Right cardiac atrium (tissue), 5 donors: ENCODE measurements at regions not wholly inside any gene's neighbourhood (a gene's known extent, or its start where the extent isn't known, plus 50 kb on each side); places are given as distances from the start of the nearest gene placed in this dataset.
A peak's percentile ranks its signal among the peaks of the same experiment; 100 is the strongest.

ENCODE experiments used
- ATAC-seq, 2 donors: fragments of 200-7000 bp; cut with Tn5 transposase; one replicate each; pipeline versions ENCODE4 v1.8.0 to v1.9.1; 2020; ENCODE audit warnings: moderate library complexity in 2 of 2, mild to moderate bottlenecking in 1 of 2
- DNase-seq, 3 donors: peaks; one replicate each; pipeline ENCODE4 v3.0.0-alpha.2; 2020
- H3K27ac ChIP-seq: one replicate; pipeline ENCODE4 v1.5.1; 2013; ENCODE audit warnings: mild to moderate bottlenecking, low read length, control low read depth, moderate library complexity
- H3K27me3 ChIP-seq: one replicate; pipeline ENCODE4 v1.6.1; 2013; ENCODE audit not compliant: control insufficient read depth, insufficient read depth
- H3K4me1 ChIP-seq: one replicate; pipeline ENCODE4 v1.6.1; 2013; ENCODE audit warnings: low read length; ENCODE audit not compliant: control insufficient read depth, insufficient read depth
- H3K4me3 ChIP-seq: one replicate; pipeline ENCODE4 v1.5.1; 2013; ENCODE audit warnings: low read length, control low read depth
- H3K9me3 ChIP-seq: one replicate; pipeline ENCODE4 v1.6.1; 2013; ENCODE audit warnings: low read length; ENCODE audit not compliant: control insufficient read depth
- WGBS: extraction: QIAGEN DNeasy Blood & Tissue Kit; methylation state at CpG from one replicate; pipeline ENCODE4 v1.1.7; 2013; 5-methylcytosine and 5-hydroxymethylcytosine counted together
- intact Hi-C, 4 donors: fragments of 100-400 bp; cut with DNase I; formaldehyde crosslinking; loops; one replicate each; pipeline versions ENCODE4 v1.11.0 to v1.14.0; 2022 to 2023
- donor health status: healthy with polysubstance abuse.
- donor health status: DM: no; HTN: yes; CAD: no.
- donor health status: DM: no; HTN: no; CAD: no.
- donor health status: DM: no; HTN: yes; CAD: no; lungs with severe emphysema.
- donor health status: DM: yes; HTN: yes; CAD: no.

- H3K27me3 ChIP-seq = no peaks in the 10 kb centered on the region
- H3K4me1 ChIP-seq = no peaks in the 10 kb centered on the region
- WGBS = 42% methylated on average over 7 of the region's 7 CpGs
- H3K9me3 ChIP-seq = no peaks in the 10 kb centered on the region
- ATAC-seq (peak in 1 of 2 donors; percentile 24), DNase-seq (no peak)
- H3K27ac ChIP-seq = no peak overlapping the region
- intact Hi-C loops = no loop called here
- no peak overlapping the region for H3K4me3 ChIP-seq
Observed at GRCh38 chr3:197430502-197430901, 125.3 kb downstream of the BDH1 start.

- Histone ChIP-seq H3K27ac (no peak overlapping the region), H3K4me3 (no peak overlapping the region), H3K9me3 (no peaks in the 10 kb centered on the region), H3K4me1 (no peaks in the 10 kb centered on the region), H3K27me3 (no peaks in the 10 kb centered on the region)
- intact Hi-C loops = no loop called here
- ATAC-seq (no peak), DNase-seq (no peak)
- 75% methylated on average over 7 of the region's 7 CpGs for WGBS
Observed at GRCh38 chr3:197428952-197429351, 126.8 kb downstream of the BDH1 start.

GRCh38 chr3:197428117-197428801, 127.5 kb downstream of the BDH1 start:
- Histone ChIP-seq H3K27ac (no peak overlapping the region), H3K27me3 (no peaks in the 10 kb centered on the region), H3K4me1 (no peaks in the 10 kb centered on the region), H3K4me3 (no peak overlapping the region), H3K9me3 (no peaks in the 10 kb centered on the region)
- intact Hi-C loops = no loop called here
- WGBS = 40% methylated on average over 10 of the region's 10 CpGs
- ATAC-seq (peak; percentile 67 to 81), DNase-seq (peak; percentile 58 to 79 (median 68))

GRCh38 chr3:197427021-197427420, 128.6 kb upstream of the DLG1 start:
- no peak for ATAC-seq
- Histone ChIP-seq H3K4me1 (no peaks in the 10 kb centered on the region), H3K4me3 (no peak overlapping the region), H3K27ac (no peak overlapping the region), H3K9me3 (no peaks in the 10 kb centered on the region), H3K27me3 (no peaks in the 10 kb centered on the region)
- intact Hi-C loops = no loop called here
- no peak for DNase-seq
- 76% methylated on average over 8 of the region's 8 CpGs for WGBS

GRCh38 chr3:197426121-197426566, 127.7 kb upstream of the DLG1 start:
- DNase-seq = no peak
- no peak for ATAC-seq
- intact Hi-C loops = no loop called here
- no peak overlapping the region for H3K4me3 ChIP-seq
- no peak overlapping the region for H3K27ac ChIP-seq
- no peaks in the 10 kb centered on the region for H3K9me3 ChIP-seq
- 85% methylated on average over 6 of the region's 6 CpGs for WGBS
- no peaks in the 10 kb centered on the region for H3K4me1 ChIP-seq
- H3K27me3 ChIP-seq = no peaks in the 10 kb centered on the region

GRCh38 chr3:197425485-197426120, 127.2 kb upstream of the DLG1 start:
- Histone ChIP-seq H3K9me3 (no peaks in the 10 kb centered on the region), H3K4me3 (no peak overlapping the region), H3K27me3 (no peaks in the 10 kb centered on the region), H3K27ac (no peak overlapping the region), H3K4me1 (no peaks in the 10 kb centered on the region)
- DNase-seq (no peak), ATAC-seq (no peak)
- intact Hi-C loops = no loop called here
- WGBS = 91% methylated on average over 14 of the region's 14 CpGs

- Histone ChIP-seq H3K4me3 (no peak overlapping the region), H3K27me3 (no peaks in the 10 kb centered on the region), H3K27ac (no peak overlapping the region), H3K9me3 (no peaks in the 10 kb centered on the region), H3K4me1 (no peaks in the 10 kb centered on the region)
- DNase-seq = no peak
- WGBS = 81% methylated on average over 14 of the region's 14 CpGs
- intact Hi-C loops = no loop called here
- no peak for ATAC-seq
Observed at GRCh38 chr3:197424674-197425484, 126.5 kb upstream of the DLG1 start.

GRCh38 chr3:197424266-197424665, 125.9 kb upstream of the DLG1 start:
- intact Hi-C loops = no loop called here
- Histone ChIP-seq H3K27me3 (no peaks in the 10 kb centered on the region), H3K27ac (no peak overlapping the region), H3K4me3 (no peak overlapping the region), H3K4me1 (no peaks in the 10 kb centered on the region), H3K9me3 (no peaks in the 10 kb centered on the region)
- DNase-seq (no peak), ATAC-seq (no peak)
- WGBS = 86% methylated on average over 11 of the region's 11 CpGs

- no peak for DNase-seq
- ATAC-seq = no peak
- WGBS = 74% methylated on average over 11 of the region's 11 CpGs
- Histone ChIP-seq H3K9me3 (no peaks in the 10 kb centered on the region), H3K4me1 (no peaks in the 10 kb centered on the region), H3K27ac (no peak overlapping the region), H3K4me3 (no peak overlapping the region), H3K27me3 (no peaks in the 10 kb centered on the region)
- intact Hi-C loops = no loop called here
Observed at GRCh38 chr3:197423376-197423775, 125.0 kb upstream of the DLG1 start.

GRCh38 chr3:197422506-197422905, 124.1 kb upstream of the DLG1 start:
- Histone ChIP-seq H3K4me3 (no peak overlapping the region), H3K4me1 (no peaks in the 10 kb centered on the region), H3K9me3 (no peaks in the 10 kb centered on the region), H3K27me3 (no peaks in the 10 kb centered on the region), H3K27ac (no peak overlapping the region)
- ATAC-seq (no peak), DNase-seq (no peak)
- intact Hi-C loops = no loop called here
- WGBS = 89% methylated on average over 7 of the region's 7 CpGs

GRCh38 chr3:197421021-197421420, 122.6 kb upstream of the DLG1 start:
- H3K27me3 ChIP-seq = no peaks in the 10 kb centered on the region
- DNase-seq = peak in 1 of 3 donors; percentile 54
- no peaks in the 10 kb centered on the region for H3K4me1 ChIP-seq
- no peak overlapping the region for H3K27ac ChIP-seq
- H3K9me3 ChIP-seq = no peaks in the 10 kb centered on the region
- whole genome bisulfite sequencing = 78% methylated on average over 9 of the region's 9 CpGs
- no peak for ATAC-seq
- intact Hi-C loops = no loop called here
- H3K4me3 ChIP-seq = no peak overlapping the region
